Heart left ventricle (tissue), 13 donors: ENCODE measurements at regions not wholly inside any gene's neighbourhood (a gene's known extent, or its start where the extent isn't known, plus 50 kb on each side); places are given as distances from the start of the nearest gene placed in this dataset.

Experiments used
- CTCF ChIP-seq, 12 donors: fragments of 200-600 bp; sonication (generic) in 4 of 12; IDR thresholded peaks; one replicate each; pipeline versions ENCODE4 v1.5.0 to v1.8.0; 2018 to 2022; ENCODE audit warnings: antibody characterized with exemption in 12 of 12, mild to moderate bottlenecking in 5 of 12
- POLR2A ChIP-seq, 2 donors: fragments of 450-650 bp; IDR thresholded peaks; one replicate each; pipeline ENCODE4 v1.6.1; 2017; ENCODE audit warnings: antibody characterized with exemption in 2 of 2, mild to moderate bottlenecking in 2 of 2, moderate library complexity in 2 of 2
- donor health status: ischemic (EF 13 %, LVEDD 7.1; RV severe dilation, severe dysfunction).
- donor health status: DM: no; HTN: yes; CAD: no.
- donor health status: DM: no; HTN: no; CAD: no.
- donor health status: ischemic (EF 25% LVEDD 6.9; RV normal size, moderate dysfunction).
- donor health status: ischemic (EF 25% LVEDD 5.7; RV mildly dilated, moderate dysfunction).
- donor health status: ischemic (EF 35%, LVEDD 5.7; RV mildly dilated, moderate dysfunction).
- donor health status: nonischemic (EF 11% LVEDD 7.7; RV severe dilation, severe dysfunction).
- donor health status: DM: yes; HTN: yes; CAD: no.
- donor health status: PGD.
- donor health status: ischemic (EF 29% LVEDD 5.4; RV normal size, mild dysfunction).
- donor health status: nonischemic (EF 23%, LVEDD 6.1; RV moderate dilation, normal function).

DNA sequence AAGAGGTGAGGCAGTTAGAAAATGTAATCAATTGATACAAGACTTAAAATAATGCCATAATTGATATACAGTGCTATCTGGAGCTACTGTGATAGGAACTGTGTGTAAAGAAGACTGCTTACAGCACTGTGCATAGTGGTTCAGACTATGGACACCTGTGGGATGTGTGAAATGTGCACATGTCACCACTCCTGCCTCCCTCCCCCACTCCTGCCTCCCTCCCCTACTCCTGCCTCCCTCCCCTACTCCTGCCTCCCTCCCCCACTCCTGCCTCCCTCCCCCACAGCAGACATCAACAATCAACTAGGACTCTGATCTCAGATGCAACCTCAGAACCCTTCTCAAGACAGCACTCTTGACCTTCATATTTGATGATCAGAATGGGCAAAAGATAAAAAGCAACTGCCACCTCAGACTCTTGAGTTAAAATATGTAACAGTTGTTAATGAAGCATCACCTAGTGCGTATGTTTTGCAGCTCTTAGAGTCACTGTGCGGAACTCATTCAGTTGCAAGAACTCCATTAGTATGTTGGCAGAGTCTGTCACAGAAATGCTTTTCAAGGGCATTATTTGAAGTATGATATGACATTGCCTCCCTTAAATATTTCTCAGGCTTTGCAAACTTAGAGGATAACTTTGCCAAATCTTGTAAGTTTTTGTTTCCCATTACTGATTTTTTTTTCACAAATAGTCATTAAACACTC lies 255.2 kb upstream of the DDHD1 start:
- TF ChIP-seq CTCF (IDR thresholded peaks at IDR 0.05): no peak
- no peak for TF ChIP-seq POLR2A (IDR thresholded peaks at IDR 0.05)
